GM19463 (cell line): ENCODE measurements at regions not wholly inside any gene's neighbourhood (a gene's known extent, or its start where the extent isn't known, plus 50 kb on each side); places are given as distances from the start of the nearest gene placed in this dataset.

Experiments
- ATAC-seq: cut with Tn5 transposase; IDR thresholded peaks from one replicate; pipeline ENCODE4 v1.9.1; 2021; ENCODE audit warnings: mild to moderate bottlenecking, moderate library complexity; ENCODE audit not compliant: unreplicated experiment

GRCh38 chr16:80198311-80199299 is 342.2 kb upstream of the DYNLRB2 start:
- no peak for ATAC-seq

GRCh38 chr16:80197741-80198201 is 343.0 kb upstream of the DYNLRB2 start:
- ATAC-seq: no peak

- ATAC-seq: no peak
Measured at GRCh38 chr16:80191928-80192327, 348.9 kb upstream of the DYNLRB2 start.

- ATAC-seq: no peak
Measured at GRCh38 chr16:80189476-80190175, 351.2 kb upstream of the DYNLRB2 start.

GRCh38 chr16:80176114-80176513 is 364.7 kb upstream of the DYNLRB2 start:
- ATAC-seq: no peak

GRCh38 chr16:80175011-80175410 is 365.8 kb upstream of the DYNLRB2 start:
- ATAC-seq: no peak

GRCh38 chr16:80174416-80174815 is 366.4 kb upstream of the DYNLRB2 start:
- ATAC-seq: no peak

GRCh38 chr16:80171746-80172145 is 369.0 kb upstream of the DYNLRB2 start:
- no peak for ATAC-seq

GRCh38 chr16:80171199-80171598 is 369.6 kb upstream of the DYNLRB2 start:
- no peak for ATAC-seq

- ATAC-seq: no peak
Measured at GRCh38 chr16:80167657-80168390, 373.0 kb upstream of the DYNLRB2 start.

- no peak for ATAC-seq
Measured at GRCh38 chr16:80166082-80166481, 374.7 kb upstream of the DYNLRB2 start.

GRCh38 chr16:80164966-80165550 is 375.7 kb upstream of the DYNLRB2 start:
- no peak for ATAC-seq

GRCh38 chr16:80163339-80163738 is 377.5 kb upstream of the DYNLRB2 start:
- ATAC-seq: no peak

GRCh38 chr16:80161799-80162739 is 378.7 kb upstream of the DYNLRB2 start:
- no peak for ATAC-seq

GRCh38 chr16:80158766-80159165 is 382.0 kb upstream of the DYNLRB2 start:
- no peak for ATAC-seq

- ATAC-seq: no peak
Measured at GRCh38 chr16:80151722-80152111, 389.1 kb upstream of the DYNLRB2 start.

- no peak for ATAC-seq
Measured at GRCh38 chr16:80150978-80151721, 389.6 kb upstream of the DYNLRB2 start.

- no peak for ATAC-seq
Measured at GRCh38 chr16:80148826-80149225, 392.0 kb upstream of the DYNLRB2 start.

- ATAC-seq: no peak
Measured at GRCh38 chr16:80147026-80147655, 393.7 kb upstream of the DYNLRB2 start.
